Cardiac muscle cell (in vitro differentiated cells and primary cell): ENCODE measurements at regions not wholly inside any gene's neighbourhood (a gene's known extent, or its start where the extent isn't known, plus 50 kb on each side); places are given as distances from the start of the nearest gene placed in this dataset.

Source experiments
- DNase-seq, 2 donors: peaks; one replicate each; pipeline versions ENCODE4 v3.0.0 to v3.0.0-alpha.2; 2010 to 2017; ENCODE audit warnings: low read depth in 1 of 2, low spot score in 1 of 2
- H3K27ac ChIP-seq: fragments of 200-600 bp; sonication (generic); 2 replicates; pipeline ENCODE4 v1.5.1; 2016
- H3K27me3 ChIP-seq: fragments of 200-600 bp; sonication (generic); 2 replicates; pipeline ENCODE4 v1.6.0; 2016; ENCODE audit warnings: control low read depth
- H3K36me3 ChIP-seq: fragments of 200-600 bp; sonication (generic); 2 replicates; pipeline ENCODE4 v1.5.1; 2016; ENCODE audit warnings: control low read depth
- H3K4me1 ChIP-seq: fragments of 200-600 bp; sonication (generic); 2 replicates; pipeline ENCODE4 v1.8.1; 2017; ENCODE audit warnings: low read depth, mild to moderate bottlenecking, mixed run types
- H3K4me3 ChIP-seq: fragments of 200-600 bp; sonication (generic); 2 replicates; pipeline ENCODE4 v1.5.1; 2016; ENCODE audit warnings: mild to moderate bottlenecking
- H3K9me3 ChIP-seq: fragments of 200-600 bp; sonication (generic); 2 replicates; pipeline ENCODE4 v1.5.1; 2017; ENCODE audit warnings: low read depth, mild to moderate bottlenecking, control low read depth
- CTCF ChIP-seq: IDR thresholded peaks from 2 replicates; pipeline ENCODE4 v1.5.1; 2012; ENCODE audit warnings: low read depth, mild to moderate bottlenecking, low read length

GRCh38 chr7:68943786-68944185, 654.5 kb upstream of the AUTS2 start:
- no peak for TF ChIP-seq CTCF
- H3K36me3 ChIP-seq: no peaks in the 10 kb centered on the region
- no peak overlapping the region for H3K27ac ChIP-seq
- no peaks in the 10 kb centered on the region for H3K27me3 ChIP-seq
- DNase-seq: no peak
- no peaks in the 10 kb centered on the region for H3K4me1 ChIP-seq
- no peak overlapping the region for H3K4me3 ChIP-seq
- H3K9me3 ChIP-seq: no peaks in the 10 kb centered on the region

DNA sequence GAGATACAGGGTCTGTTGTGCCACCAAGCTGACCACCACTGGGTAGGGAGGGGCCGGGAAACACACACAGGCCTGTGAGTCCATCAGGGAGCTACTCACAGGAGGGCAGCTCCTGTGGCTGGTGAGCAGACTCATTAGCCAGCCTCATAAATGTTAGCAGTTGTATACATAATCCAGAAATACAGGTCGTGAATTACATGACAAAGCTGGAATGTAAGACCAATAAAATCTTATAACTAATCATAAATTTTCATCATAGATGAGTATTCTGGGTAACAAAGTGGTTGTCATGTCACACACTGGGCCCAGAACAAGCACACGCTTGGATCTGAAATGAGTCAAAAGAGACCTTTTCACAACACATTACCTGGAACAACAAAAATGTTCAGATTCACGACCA, 642.6 kb upstream of the AUTS2 start:
- Histone ChIP-seq H3K27ac (no peak overlapping the region), H3K4me3 (no peak overlapping the region), H3K36me3 (no peaks in the 10 kb centered on the region), H3K9me3 (no peaks in the 10 kb centered on the region), H3K27me3 (no peaks in the 10 kb centered on the region), H3K4me1 (no peaks in the 10 kb centered on the region)
- DNase-seq: no peak
- no peak for TF ChIP-seq CTCF

DNA sequence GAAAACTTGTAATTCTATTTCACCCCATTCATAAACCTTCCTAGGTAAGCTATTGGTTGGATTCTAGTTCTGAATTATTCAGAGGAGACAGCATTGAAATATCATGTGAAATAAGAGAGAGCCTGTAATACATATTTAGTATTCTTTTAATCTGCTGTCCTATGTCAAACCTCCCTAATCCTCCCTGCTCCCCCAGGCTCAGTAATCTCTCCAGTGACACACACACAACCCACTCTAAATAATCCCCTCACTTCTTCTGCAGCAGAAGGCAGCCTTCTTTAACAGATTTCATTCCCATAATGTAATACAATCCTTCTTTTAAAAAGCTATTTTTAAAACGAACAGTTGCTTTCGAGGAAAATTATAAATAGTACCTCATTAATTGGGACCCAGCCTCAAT, 639.7 kb upstream of the AUTS2 start:
- H3K27ac ChIP-seq: no peak overlapping the region
- DNase-seq: no peak
- H3K4me1 ChIP-seq: no peaks in the 10 kb centered on the region
- no peaks in the 10 kb centered on the region for H3K36me3 ChIP-seq
- H3K27me3 ChIP-seq: no peaks in the 10 kb centered on the region
- no peaks in the 10 kb centered on the region for H3K9me3 ChIP-seq
- H3K4me3 ChIP-seq: no peak overlapping the region
- no peak for TF ChIP-seq CTCF

- Histone ChIP-seq H3K9me3 (no peaks in the 10 kb centered on the region), H3K4me3 (no peak overlapping the region), H3K27ac (no peak overlapping the region), H3K4me1 (no peaks in the 10 kb centered on the region), H3K36me3 (no peaks in the 10 kb centered on the region), H3K27me3 (no peaks in the 10 kb centered on the region)
- no peak for TF ChIP-seq CTCF
- peak in 1 of 2 donors; percentile 92 for DNase-seq
These were observed 634.7 kb upstream of the AUTS2 start for GRCh38 chr7:68963552-68963951.

GRCh38 chr7:68964060-68964459, 634.2 kb upstream of the AUTS2 start:
- peak in 1 of 2 donors; percentile 82 for DNase-seq
- Histone ChIP-seq H3K27me3 (no peaks in the 10 kb centered on the region), H3K9me3 (no peaks in the 10 kb centered on the region), H3K27ac (no peak overlapping the region), H3K4me1 (no peaks in the 10 kb centered on the region), H3K4me3 (no peak overlapping the region), H3K36me3 (no peaks in the 10 kb centered on the region)
- TF ChIP-seq CTCF: no peak

DNA sequence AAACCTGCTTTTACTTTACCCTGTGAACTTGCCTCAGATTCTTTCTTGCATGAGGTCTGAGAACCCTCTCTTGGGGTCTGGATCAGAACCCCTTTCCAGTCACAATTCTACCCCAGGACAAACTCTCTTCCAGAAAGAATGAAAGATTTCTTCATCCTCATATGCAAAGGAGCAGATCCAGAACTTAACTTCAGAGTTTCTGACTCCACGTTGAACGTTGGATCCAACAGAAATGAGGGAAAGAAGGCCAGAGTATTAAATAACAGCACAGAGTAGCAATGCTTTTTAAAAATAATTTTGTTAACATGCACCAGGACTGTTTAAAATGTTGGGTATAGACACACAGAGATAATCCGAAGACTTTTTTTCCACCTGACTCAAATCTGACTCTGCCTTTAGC, 632.9 kb upstream of the AUTS2 start:
- DNase-seq: no peak
- H3K36me3 ChIP-seq: no peaks in the 10 kb centered on the region
- H3K27ac ChIP-seq: no peak overlapping the region
- H3K9me3 ChIP-seq: no peaks in the 10 kb centered on the region
- H3K27me3 ChIP-seq: no peaks in the 10 kb centered on the region
- TF ChIP-seq CTCF: no peak
- H3K4me3 ChIP-seq: no peak overlapping the region
- H3K4me1 ChIP-seq: no peaks in the 10 kb centered on the region
